Eye (tissue), 1 donor: ENCODE measurements at regions not wholly inside any gene's neighbourhood (a gene's known extent, or its start where the extent isn't known, plus 50 kb on each side); places are given as distances from the start of the nearest gene placed in this dataset.

ENCODE experiments used
- DNase-seq: peaks from one replicate; pipeline ENCODE4 v3.0.0-alpha.2; 2015

- no peak for DNase-seq
These were observed 53.2 kb downstream of the DNAAF9 start for GRCh38 chr20:3354247-3354646.

GRCh38 chr20:3353646-3354045 lies 53.8 kb downstream of the DNAAF9 start:
- DNase-seq: no peak

- no peak for DNase-seq
These were observed 55.3 kb downstream of the DNAAF9 start for GRCh38 chr20:3352202-3352601.

GRCh38 chr20:3350422-3350821 lies 57.0 kb downstream of the DNAAF9 start:
- no peak for DNase-seq

GRCh38 chr20:3349786-3350185 lies 57.7 kb downstream of the DNAAF9 start:
- no peak for DNase-seq

- no peak for DNase-seq
These were observed 64.7 kb downstream of the DNAAF9 start for GRCh38 chr20:3342766-3343165.

GRCh38 chr20:3340443-3340842 lies 67.0 kb downstream of the DNAAF9 start:
- DNase-seq: no peak

- DNase-seq: no peak
These were observed 67.9 kb downstream of the DNAAF9 start for GRCh38 chr20:3339571-3339970.

- no peak for DNase-seq
These were observed 68.4 kb downstream of the DNAAF9 start for GRCh38 chr20:3339076-3339475.

- no peak for DNase-seq
These were observed 73.1 kb downstream of the DNAAF9 start for GRCh38 chr20:3334156-3334943.

- DNase-seq: no peak
These were observed 77.3 kb downstream of the DNAAF9 start for GRCh38 chr20:3330046-3330741.

GRCh38 chr20:3328501-3328900 lies 79.0 kb downstream of the DNAAF9 start:
- DNase-seq: no peak

GRCh38 chr20:3326779-3327521 lies 80.5 kb downstream of the DNAAF9 start:
- DNase-seq: no peak

- DNase-seq: peak; percentile 3
These were observed 81.6 kb downstream of the DNAAF9 start for GRCh38 chr20:3325864-3326263.

GRCh38 chr20:3323398-3323797 lies 84.1 kb downstream of the DNAAF9 start:
- DNase-seq: no peak

- DNase-seq: no peak
These were observed 79.4 kb upstream of the SLC4A11 start for GRCh38 chr20:3318226-3318884.

GRCh38 chr20:3316136-3316535 lies 77.1 kb upstream of the SLC4A11 start:
- DNase-seq: no peak

- DNase-seq: no peak
These were observed 76.1 kb upstream of the SLC4A11 start for GRCh38 chr20:3315136-3315535.

- no peak for DNase-seq
These were observed 75.4 kb upstream of the SLC4A11 start for GRCh38 chr20:3314391-3314790.

GRCh38 chr20:3313683-3314065 lies 74.7 kb upstream of the SLC4A11 start:
- DNase-seq: no peak

- DNase-seq: peak; percentile 9
These were observed 74.1 kb upstream of the SLC4A11 start for GRCh38 chr20:3312940-3313682.

GRCh38 chr20:3311623-3312022 lies 72.6 kb upstream of the SLC4A11 start:
- DNase-seq: no peak

- DNase-seq: no peak
These were observed 70.2 kb upstream of the SLC4A11 start for GRCh38 chr20:3309226-3309625.
